Activated CD8-positive, alpha-beta memory T cell treated with anti-CD3 and anti-CD28 coated beads, Interleukin-2, amount 10 ng/mL, durations not matched to agents 7 days and 5 days (primary cell): ENCODE measurements at regions not wholly inside any gene's neighbourhood (a gene's known extent, or its start where the extent isn't known, plus 50 kb on each side); places are given as distances from the start of the nearest gene placed in this dataset.
"Not testable (repeated sequence)": the region's sequence is repeated elsewhere in the genome, so short reads cannot be mapped to it uniquely, and the experiment has no call there.

Source experiments
- ATAC-seq: fragments of 150-1000 bp; cut with Tn5 transposase; one replicate; pipeline ENCODE4 v1.10.0; 2021; ENCODE audit warnings: moderate library complexity
- CTCF ChIA-PET: fragments of 350-600 bp; sonication (Branson Sonifier 250); formaldehyde crosslinking; loops from one replicate; lab custom pipeline; 2021; ENCODE audit warnings: antibody characterized with exemption; lab: Charles Lee
- DNase-seq: peaks from one replicate; pipeline ENCODE4 v3.0.0-alpha.2; 2020
- H3K27ac Mint-ChIP-seq: one replicate; pipeline ENCODE4 v1.8.0; 2021; ENCODE audit warnings: mild to moderate bottlenecking, mixed read lengths
- H3K27me3 Mint-ChIP-seq: one replicate; pipeline ENCODE4 v1.8.0; 2021; ENCODE audit warnings: mixed read lengths
- H3K36me3 Mint-ChIP-seq: one replicate; pipeline ENCODE4 v1.8.0; 2021; ENCODE audit warnings: mild to moderate bottlenecking, mixed read lengths
- H3K4me1 Mint-ChIP-seq: one replicate; pipeline ENCODE4 v1.8.0; 2021; ENCODE audit warnings: mixed read lengths
- H3K4me3 Mint-ChIP-seq: one replicate; pipeline ENCODE4 v1.8.0; 2021; ENCODE audit warnings: mild to moderate bottlenecking, moderate library complexity, mixed read lengths
- H3K9me3 Mint-ChIP-seq: one replicate; pipeline ENCODE4 v1.8.0; 2022; ENCODE audit warnings: low read depth, mixed read lengths

GRCh38 chr3:174548841-174549623, 310.1 kb upstream of the NAALADL2 start:
- no peaks in the 10 kb centered on the region for H3K4me1 Mint-ChIP-seq
- CTCF ChIA-PET, result no interaction called here
- DNase-seq (no peak), ATAC-seq (no peak)
- H3K27me3 Mint-ChIP-seq, result no peaks in the 10 kb centered on the region
- H3K4me3 Mint-ChIP-seq, result no peak overlapping the region
- H3K36me3 Mint-ChIP-seq, result no peaks in the 10 kb centered on the region
- no peaks in the 10 kb centered on the region for H3K9me3 Mint-ChIP-seq
- H3K27ac Mint-ChIP-seq, result no peak overlapping the region

- CTCF ChIA-PET, result no interaction called here
Observed at GRCh38 chr3:174581558-174581957, 277.6 kb upstream of the NAALADL2 start.

GRCh38 chr3:174583396-174583795, 275.7 kb upstream of the NAALADL2 start:
- Mint-ChIP-seq H3K36me3 (no peaks in the 10 kb centered on the region), H3K9me3 (peaks cover 7% of the 10 kb centered on the region), H3K4me1 (no peaks in the 10 kb centered on the region), H3K4me3 (no peak overlapping the region), H3K27me3 (no peaks in the 10 kb centered on the region), H3K27ac (no peak overlapping the region)
- DNase-seq (no peak), ATAC-seq (no peak)
- CTCF ChIA-PET, result no interaction called here

More at GRCh38 chr3:174581558-174581957, 277.6 kb upstream of the NAALADL2 start:
- Mint-ChIP-seq H3K4me3 (no peak overlapping the region), H3K9me3 (peaks cover 7% of the 10 kb centered on the region), H3K36me3 (no peaks in the 10 kb centered on the region), H3K4me1 (no peaks in the 10 kb centered on the region), H3K27ac (no peak overlapping the region), H3K27me3 (no peaks in the 10 kb centered on the region)
- DNase-seq, result no peak
- no peak for ATAC-seq

GRCh38 chr3:174587137-174587536, 272.0 kb upstream of the NAALADL2 start:
- CTCF ChIA-PET, H3K4me3 Mint-ChIP-seq, H3K27me3 Mint-ChIP-seq, H3K9me3 Mint-ChIP-seq, ATAC-seq, H3K27ac Mint-ChIP-seq, H3K4me1 Mint-ChIP-seq, H3K36me3 Mint-ChIP-seq, DNase-seq: not testable (repeated sequence)

- CTCF ChIA-PET, result no interaction called here
- H3K27ac Mint-ChIP-seq, result no peak overlapping the region
- H3K27me3 Mint-ChIP-seq, result no peaks in the 10 kb centered on the region
- no peak for ATAC-seq
- DNase-seq, result no peak
- no peaks in the 10 kb centered on the region for H3K9me3 Mint-ChIP-seq
- H3K36me3 Mint-ChIP-seq, result no peaks in the 10 kb centered on the region
- no peaks in the 10 kb centered on the region for H3K4me1 Mint-ChIP-seq
- H3K4me3 Mint-ChIP-seq, result no peak overlapping the region
Observed at GRCh38 chr3:174596447-174596982, 262.6 kb upstream of the NAALADL2 start.

- no peak for ATAC-seq
- Mint-ChIP-seq H3K27me3 (no peaks in the 10 kb centered on the region), H3K27ac (no peak overlapping the region), H3K4me1 (no peaks in the 10 kb centered on the region), H3K36me3 (no peaks in the 10 kb centered on the region), H3K4me3 (no peak overlapping the region), H3K9me3 (no peaks in the 10 kb centered on the region)
- no peak for DNase-seq
- CTCF ChIA-PET, result no interaction called here
Observed at GRCh38 chr3:174598885-174599439, 260.2 kb upstream of the NAALADL2 start.

GRCh38 chr3:174613173-174613572, 246.0 kb upstream of the NAALADL2 start:
- H3K4me3 Mint-ChIP-seq, result no peak overlapping the region
- H3K27me3 Mint-ChIP-seq, result no peaks in the 10 kb centered on the region
- no peaks in the 10 kb centered on the region for H3K36me3 Mint-ChIP-seq
- H3K27ac Mint-ChIP-seq, result no peak overlapping the region
- ATAC-seq, result no peak
- no peak for DNase-seq
- CTCF ChIA-PET, result no interaction called here
- H3K9me3 Mint-ChIP-seq, result peaks cover 6% of the 10 kb centered on the region
- no peaks in the 10 kb centered on the region for H3K4me1 Mint-ChIP-seq

- H3K4me1 Mint-ChIP-seq, result no peaks in the 10 kb centered on the region
- peaks cover 6% of the 10 kb centered on the region for H3K9me3 Mint-ChIP-seq
- H3K27ac Mint-ChIP-seq, result no peak overlapping the region
- no peak for DNase-seq
- H3K36me3 Mint-ChIP-seq, result no peaks in the 10 kb centered on the region
- H3K27me3 Mint-ChIP-seq, result no peaks in the 10 kb centered on the region
- CTCF ChIA-PET, result no interaction called here
- no peak for ATAC-seq
- H3K4me3 Mint-ChIP-seq, result no peak overlapping the region
Observed at GRCh38 chr3:174614036-174614435, 245.1 kb upstream of the NAALADL2 start.

- Mint-ChIP-seq H3K27ac (no peak overlapping the region), H3K4me1 (no peaks in the 10 kb centered on the region), H3K27me3 (no peaks in the 10 kb centered on the region), H3K36me3 (no peaks in the 10 kb centered on the region), H3K4me3 (no peak overlapping the region), H3K9me3 (no peaks in the 10 kb centered on the region)
- ATAC-seq (no peak), DNase-seq (no peak)
- CTCF ChIA-PET, result no interaction called here
Observed at GRCh38 chr3:174618368-174619080, 240.6 kb upstream of the NAALADL2 start.

- H3K36me3 Mint-ChIP-seq, result no peaks in the 10 kb centered on the region
- no peaks in the 10 kb centered on the region for H3K27me3 Mint-ChIP-seq
- no peak for ATAC-seq
- CTCF ChIA-PET, result no interaction called here
- DNase-seq, result no peak
- H3K4me1 Mint-ChIP-seq, result no peaks in the 10 kb centered on the region
- H3K27ac Mint-ChIP-seq, result no peak overlapping the region
- no peaks in the 10 kb centered on the region for H3K9me3 Mint-ChIP-seq
- no peak overlapping the region for H3K4me3 Mint-ChIP-seq
Observed at GRCh38 chr3:174619239-174619638, 239.9 kb upstream of the NAALADL2 start.

GRCh38 chr3:174620138-174620537, 239.0 kb upstream of the NAALADL2 start:
- H3K4me1 Mint-ChIP-seq, result no peaks in the 10 kb centered on the region
- H3K4me3 Mint-ChIP-seq, result no peak overlapping the region
- no peaks in the 10 kb centered on the region for H3K36me3 Mint-ChIP-seq
- H3K27me3 Mint-ChIP-seq, result no peaks in the 10 kb centered on the region
- DNase-seq (no peak), ATAC-seq (no peak)
- H3K27ac Mint-ChIP-seq, result no peak overlapping the region
- no peaks in the 10 kb centered on the region for H3K9me3 Mint-ChIP-seq
- CTCF ChIA-PET, result no interaction called here

GRCh38 chr3:174620855-174621472, 238.2 kb upstream of the NAALADL2 start:
- DNase-seq (no peak), ATAC-seq (no peak)
- CTCF ChIA-PET, result no interaction called here
- H3K27ac Mint-ChIP-seq, result no peak overlapping the region
- no peaks in the 10 kb centered on the region for H3K27me3 Mint-ChIP-seq
- no peaks in the 10 kb centered on the region for H3K36me3 Mint-ChIP-seq
- no peaks in the 10 kb centered on the region for H3K9me3 Mint-ChIP-seq
- H3K4me3 Mint-ChIP-seq, result no peak overlapping the region
- no peaks in the 10 kb centered on the region for H3K4me1 Mint-ChIP-seq

- Mint-ChIP-seq H3K27me3 (no peaks in the 10 kb centered on the region), H3K9me3 (peaks cover 6% of the 10 kb centered on the region), H3K4me1 (no peaks in the 10 kb centered on the region), H3K4me3 (no peak overlapping the region), H3K36me3 (no peaks in the 10 kb centered on the region), H3K27ac (no peak overlapping the region)
- no peak for DNase-seq
- ATAC-seq, result no peak
- CTCF ChIA-PET, result no interaction called here
Observed at GRCh38 chr3:174633342-174633741, 225.8 kb upstream of the NAALADL2 start.
